Astrocyte of the spinal cord (primary cell): ENCODE measurements at regions not wholly inside any gene's neighbourhood (a gene's known extent, or its start where the extent isn't known, plus 50 kb on each side); places are given as distances from the start of the nearest gene placed in this dataset.

Source experiments
- DNase-seq: peaks from one replicate; pipeline ENCODE4 v3.0.0; 2011; ENCODE audit warnings: low read depth, low spot score
- H3K4me3 ChIP-seq: 2 replicates; pipeline ENCODE4 v1.5.1; 2011; ENCODE audit warnings: low read depth, mild to moderate bottlenecking, low read length, moderate library complexity
- CTCF ChIP-seq: IDR thresholded peaks from 2 replicates; pipeline ENCODE4 v1.5.1; 2012; ENCODE audit warnings: low read depth, mild to moderate bottlenecking, low read length, inconsistent platforms
- in situ Hi-C: cut with HindIII; loops from 2 replicates; pipeline ENCODE4 v1.10.0; 2017; ENCODE audit warnings: low sequenced_read_pairs

GRCh38 chr2:153101187-153101586, 377.4 kb downstream of the RPRM start:
- H3K4me3 ChIP-seq, result no peak overlapping the region
- no peak for TF ChIP-seq CTCF
- in situ Hi-C loops, result no loop called here

GRCh38 chr2:153100151-153100550, 378.4 kb downstream of the RPRM start:
- in situ Hi-C loops, result no loop called here
- no peak overlapping the region for H3K4me3 ChIP-seq
- no peak for DNase-seq
- no peak for TF ChIP-seq CTCF

More at GRCh38 chr2:153101187-153101586, 377.4 kb downstream of the RPRM start:
- no peak for DNase-seq

- TF ChIP-seq CTCF, result no peak
- no peak overlapping the region for H3K4me3 ChIP-seq
- no peak for DNase-seq
- in situ Hi-C loops, result no loop called here
Observed at GRCh38 chr2:153098073-153098472, 379.7 kb downstream of the ARL6IP6 start.

GRCh38 chr2:153096272-153096671, 377.9 kb downstream of the ARL6IP6 start:
- no peak for TF ChIP-seq CTCF
- in situ Hi-C loops, result no loop called here
- DNase-seq, result no peak
- no peak overlapping the region for H3K4me3 ChIP-seq

GRCh38 chr2:153091344-153091743, 372.9 kb downstream of the ARL6IP6 start:
- DNase-seq, result no peak
- in situ Hi-C loops, result no loop called here
- no peak overlapping the region for H3K4me3 ChIP-seq
- TF ChIP-seq CTCF, result no peak

- DNase-seq, result no peak
- no peak overlapping the region for H3K4me3 ChIP-seq
- in situ Hi-C loops, result no loop called here
- TF ChIP-seq CTCF, result no peak
Observed at GRCh38 chr2:153079315-153079714, 360.9 kb downstream of the ARL6IP6 start.

- DNase-seq, result no peak
- TF ChIP-seq CTCF, result no peak
- in situ Hi-C loops, result no loop called here
- H3K4me3 ChIP-seq, result no peak overlapping the region
Observed at GRCh38 chr2:153077311-153077710, 358.9 kb downstream of the ARL6IP6 start.
